IMR-90 (cell line): ENCODE measurements at regions not wholly inside any gene's neighbourhood (a gene's known extent, or its start where the extent isn't known, plus 50 kb on each side); places are given as distances from the start of the nearest gene placed in this dataset.

Experiments used
- ATAC-seq: fragments of 200-7000 bp; cut with Tn5 transposase; 2 replicates; pipeline ENCODE4 v1.9.1; 2020; ENCODE audit warnings: low read depth, mild to moderate bottlenecking, moderate library complexity
- BruUV-seq: library from RNA; stranded (reverse); fragments of 400-500 nt; replicated peaks from 2 replicates; lab custom pipeline; 2021; lab: Mats Ljungman, UMichigan
- CTCF ChIA-PET: fragments of 300-600 bp; formaldehyde crosslinking; extraction: SDS; loops from one replicate; lab custom pipeline; 2021; ENCODE audit warnings: antibody characterized with exemption; lab: Yijun Ruan, JAX
- POLR2A ChIA-PET: fragments of 300-600 bp; sonication (Branson Sonifier 250); formaldehyde crosslinking; loops from one replicate; lab custom pipeline; 2022; ENCODE audit warnings: antibody characterized with exemption; ENCODE audit not compliant: unreplicated experiment; lab: Charles Lee
- DNase-seq: peaks from one replicate; pipeline ENCODE4 v3.0.0; 2013
- H2AFZ ChIP-seq: replicated peaks from 2 replicates; pipeline ENCODE3; 2013; ENCODE audit warnings: low read length, mild to moderate bottlenecking; ENCODE audit not compliant: poor library complexity
- H2AK5ac ChIP-seq: 2 replicates; pipeline ENCODE4 v1.6.1; 2013; ENCODE audit warnings: low read depth, low read length, inconsistent platforms
- H2AK9ac ChIP-seq: replicated peaks from 2 replicates; pipeline ENCODE3; 2013; ENCODE audit warnings: mild to moderate bottlenecking, low read depth, low read length, moderate library complexity; ENCODE audit not compliant: poor library complexity
- H2BK120ac ChIP-seq: 2 replicates; pipeline ENCODE4 v1.6.1; 2013; ENCODE audit warnings: low read depth, low read length, inconsistent platforms
- H2BK15ac ChIP-seq: 3 replicates; pipeline ENCODE4 v1.6.1; 2013; ENCODE audit warnings: low read depth, low read length, inconsistent platforms
- H2BK20ac ChIP-seq: 2 replicates; pipeline ENCODE4 v1.6.1; 2013; ENCODE audit warnings: low read depth, mild to moderate bottlenecking, inconsistent platforms, low read length, moderate library complexity
- H2BK5ac ChIP-seq: 2 replicates; pipeline ENCODE4 v1.6.1; 2013; ENCODE audit warnings: mild to moderate bottlenecking, low read depth, low read length, inconsistent platforms; ENCODE audit not compliant: poor library complexity, severe bottlenecking
- H3K14ac ChIP-seq: replicated peaks from 2 replicates; pipeline ENCODE4 v1.6.1; 2013; ENCODE audit warnings: low read depth, low read length, inconsistent platforms
- H3K18ac ChIP-seq: 2 replicates; pipeline ENCODE4 v1.6.1; 2013; ENCODE audit warnings: low read depth, low read length, control low read depth
- H3K23ac ChIP-seq: 2 replicates; pipeline ENCODE4 v1.6.1; 2013; ENCODE audit warnings: low read depth, low read length, inconsistent platforms
- H3K27ac ChIP-seq: 2 replicates; pipeline ENCODE4 v1.5.1; 2013; ENCODE audit warnings: mild to moderate bottlenecking, control low read depth, low read length; ENCODE audit not compliant: insufficient read depth
- H3K27me3 ChIP-seq: 2 replicates; pipeline ENCODE4 v1.6.1; 2013; ENCODE audit warnings: low read length; ENCODE audit not compliant: control insufficient read depth, insufficient read depth
- H3K36me3 ChIP-seq: 2 replicates; pipeline ENCODE4 v1.6.1; 2013; ENCODE audit warnings: low read length, mixed read lengths; ENCODE audit not compliant: control insufficient read depth, insufficient read depth
- H3K4ac ChIP-seq: 2 replicates; pipeline ENCODE4 v1.6.1; 2013; ENCODE audit warnings: low read depth, low read length, inconsistent platforms
- H3K4me1 ChIP-seq: 2 replicates; pipeline ENCODE4 v1.6.1; 2013; ENCODE audit warnings: low read length, mixed read lengths; ENCODE audit not compliant: control insufficient read depth, insufficient read depth
- H3K4me2 ChIP-seq: 2 replicates; pipeline ENCODE4 v1.6.1; 2013; ENCODE audit warnings: low read depth, mild to moderate bottlenecking, control low read depth, low read length, moderate library complexity
- H3K4me3 ChIP-seq: 2 replicates; pipeline ENCODE4 v1.5.1; 2013; ENCODE audit warnings: low read depth, mild to moderate bottlenecking, control low read depth, low read length, moderate library complexity; ENCODE audit not compliant: insufficient read depth
- H3K56ac ChIP-seq: 2 replicates; pipeline ENCODE4 v1.6.1; 2013; ENCODE audit warnings: low read length, inconsistent platforms; ENCODE audit not compliant: insufficient read depth; ENCODE audit errors: extremely low read depth
- H3K79me1 ChIP-seq, 2 experiments: 2 replicates each; pipeline ENCODE4 v1.6.1; 2013; ENCODE audit warnings: low read length in 2 of 2, inconsistent platforms in 1 of 2, low read depth in 1 of 2
- H3K9ac ChIP-seq: 2 replicates; pipeline ENCODE4 v1.6.1; 2013; ENCODE audit warnings: low read depth, low read length, control low read depth
- H3K9me1 ChIP-seq: 2 replicates; pipeline ENCODE4 v1.6.1; 2013; ENCODE audit warnings: low read length, inconsistent platforms; ENCODE audit not compliant: insufficient read depth
- H3K9me3 ChIP-seq: 2 replicates; pipeline ENCODE4 v1.6.1; 2013; ENCODE audit warnings: low read length; ENCODE audit not compliant: control insufficient read depth, insufficient read depth
- H4K20me1 ChIP-seq: 2 replicates; pipeline ENCODE4 v1.6.1; 2013; ENCODE audit warnings: low read length, inconsistent platforms; ENCODE audit not compliant: insufficient read depth
- H4K5ac ChIP-seq: 2 replicates; pipeline ENCODE4 v1.6.1; 2013; ENCODE audit warnings: mild to moderate bottlenecking, low read depth, low read length, control low read depth
- H4K8ac ChIP-seq, 2 experiments: 2 replicates each; pipeline ENCODE4 v1.6.1; 2013; ENCODE audit warnings: low read depth in 2 of 2, low read length in 2 of 2, control low read depth in 1 of 2, inconsistent platforms in 1 of 2
- H4K91ac ChIP-seq: 2 replicates; pipeline ENCODE4 v1.6.1; 2013; ENCODE audit warnings: low read depth, low read length, inconsistent platforms; ENCODE audit not compliant: insufficient read depth
- BHLHE40 ChIP-seq: fragments of 150-350 bp; IDR thresholded peaks from 2 replicates; pipeline ENCODE4 v1.6.1; 2016; ENCODE audit warnings: mild to moderate bottlenecking, low read depth, low read length
- CEBPB ChIP-seq: IDR thresholded peaks from 2 replicates; pipeline ENCODE4 v1.6.1; 2012; ENCODE audit warnings: low read depth, low read length, improper control_type of control experiment
- CHD1 ChIP-seq: IDR thresholded peaks from 2 replicates; pipeline ENCODE4 v1.6.1; 2012; ENCODE audit warnings: low read depth, low read length, improper control_type of control experiment
- FOS ChIP-seq: fragments of 150-350 bp; IDR thresholded peaks from 2 replicates; pipeline ENCODE4 v1.6.1; 2016; ENCODE audit warnings: low read depth, low read length
- MAFK ChIP-seq: IDR thresholded peaks from 2 replicates; pipeline ENCODE4 v1.6.1; 2012; ENCODE audit warnings: low read depth, low read length, improper control_type of control experiment
- MAZ ChIP-seq: IDR thresholded peaks from 2 replicates; pipeline ENCODE4 v1.6.1; 2012; ENCODE audit warnings: low read depth, mild to moderate bottlenecking, low read length, improper control_type of control experiment, moderate library complexity, borderline replicate concordance
- MXI1 ChIP-seq: IDR thresholded peaks from 2 replicates; pipeline ENCODE4 v1.6.1; 2012; ENCODE audit warnings: low read depth, mild to moderate bottlenecking, low read length, moderate library complexity, borderline replicate concordance
- NFE2L2 ChIP-seq: fragments of 150-350 bp; IDR thresholded peaks from 2 replicates; pipeline ENCODE4 v1.6.1; 2016; ENCODE audit warnings: low read depth, mild to moderate bottlenecking, low read length
- POLR2A ChIP-seq: IDR thresholded peaks from 2 replicates; pipeline ENCODE4 v1.6.1; 2012; ENCODE audit warnings: mild to moderate bottlenecking, low read depth, low read length
- RAD21 ChIP-seq: IDR thresholded peaks from 2 replicates; pipeline ENCODE4 v1.6.1; 2012; ENCODE audit warnings: low read length, improper control_type of control experiment
- RCOR1 ChIP-seq: IDR thresholded peaks from 2 replicates; pipeline ENCODE4 v1.6.1; 2012; ENCODE audit warnings: mild to moderate bottlenecking, low read length, improper control_type of control experiment; ENCODE audit not compliant: insufficient replicate concordance
- RFX5 ChIP-seq: IDR thresholded peaks from 2 replicates; pipeline ENCODE4 v1.8.0; 2012; ENCODE audit warnings: low read depth, mild to moderate bottlenecking, low read length, moderate library complexity
- SMC3 ChIP-seq: fragments of 150-350 bp; IDR thresholded peaks from 2 replicates; pipeline ENCODE4 v1.6.1; 2016; ENCODE audit warnings: low read depth, mild to moderate bottlenecking, antibody characterized with exemption, low read length, moderate library complexity
- WGBS, 2 experiments: methylation state at CpG; one replicate each; pipeline versions ENCODE4 v1.1.5 to v1.1.7; 2013; ENCODE audit warnings: missing lambda C conversion rate in 2 of 2; ENCODE audit not compliant: insufficient read length in 1 of 2; ENCODE audit errors: extremely low coverage in 2 of 2; 5-methylcytosine and 5-hydroxymethylcytosine counted together
- dilution Hi-C: fragments of 300-500 bp; cut with HindIII; formaldehyde crosslinking; loops from one replicate; pipeline ENCODE4 v1.14.3; 2018; ENCODE audit warnings: low sequenced_read_pairs; ENCODE audit not compliant: unreplicated experiment
- in situ Hi-C: fragments of 300-500 bp; cut with MboI; formaldehyde crosslinking; loops from 3 replicates; pipeline ENCODE4 v1.14.3; 2019; ENCODE audit warnings: low sequenced_read_pairs, inconsistent platforms, mixed read lengths
- intact Hi-C: fragments of 100-400 bp; cut with micrococcal nuclease; formaldehyde crosslinking; loops from 2 replicates; pipeline ENCODE4 v1.10.0; 2022
- TF ChIP-seq, protein P1 (sequence below): fragments of 150-350 bp; IDR thresholded peaks from 2 replicates; pipeline ENCODE4 v1.6.1; 2016; ENCODE audit warnings: low read depth, mild to moderate bottlenecking, low read length, moderate library complexity, borderline replicate concordance
- TF ChIP-seq, protein P2 (sequence below): fragments of 150-350 bp; IDR thresholded peaks from 2 replicates; pipeline ENCODE4 v1.6.1; 2017; ENCODE audit warnings: mild to moderate bottlenecking, antibody characterized with exemption, low read length, low read depth
- TF ChIP-seq, protein P3 (sequence below): conservative IDR thresholded peaks from 2 replicates; pipeline ENCODE4 v1.5.1; 2012; ENCODE audit warnings: mild to moderate bottlenecking, low read depth, low read length, improper control_type of control experiment

DNA sequence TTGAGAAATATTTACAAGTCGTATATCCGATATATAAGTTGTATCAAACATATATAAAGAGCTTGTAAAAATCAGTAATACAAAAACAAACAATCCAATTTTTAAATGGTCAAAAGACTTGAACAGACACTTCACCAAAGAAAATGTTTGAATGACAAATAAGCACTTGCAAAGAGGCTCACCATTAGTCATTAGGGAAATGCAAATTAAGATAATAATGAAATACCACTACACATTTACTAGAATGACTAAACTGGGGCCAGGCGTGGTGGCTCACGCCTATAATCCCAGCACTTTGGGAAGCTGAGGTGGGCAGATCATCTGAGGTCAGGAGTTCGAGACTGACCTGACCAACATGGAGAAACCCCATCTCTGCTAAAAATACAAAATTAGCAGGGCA lies 134.6 kb upstream of the HAND1 start:
- ATAC-seq: no peak
- no peak overlapping the region for H3K23ac ChIP-seq
- dilution Hi-C loops: no loop called here
- no peak overlapping the region for H2BK15ac ChIP-seq
- ChIA-PET POLR2A (no interaction called here), CTCF (interaction anchor here (0.6 to 0.9 kb wide), 2 partner anchors 13 to 109 kb away, joined by 3 to 4 read pairs; no protein-coding TSS in a partner anchor)
- H2BK120ac ChIP-seq: no peak overlapping the region
- no peak overlapping the region for H2BK5ac ChIP-seq
- BruUV-seq: no TSS peak
- H3K4me3 ChIP-seq: no peak overlapping the region
- H4K5ac ChIP-seq: no peak overlapping the region
- H2BK20ac ChIP-seq: no peak overlapping the region
- H3K18ac ChIP-seq: no peak overlapping the region
- H3K9me3 ChIP-seq: no peaks in the 10 kb centered on the region
- H3K27ac ChIP-seq: no peak overlapping the region
- no peak overlapping the region for H3K4me2 ChIP-seq
- no peak for DNase-seq
- in situ Hi-C loops: loop anchor here (10.0 kb wide), 1 partner anchor 538 kb away; no protein-coding TSS in a partner anchor
- H3K4ac ChIP-seq: no peak overlapping the region
- no peaks in the 10 kb centered on the region for H3K36me3 ChIP-seq
- H2AFZ ChIP-seq: no peak overlapping the region
- no peak overlapping the region for H4K8ac ChIP-seq
- no peaks in the 10 kb centered on the region for H4K20me1 ChIP-seq
- no peaks in the 10 kb centered on the region for H3K9me1 ChIP-seq
- H4K91ac ChIP-seq: no peak overlapping the region
- H3K14ac ChIP-seq: no peak overlapping the region
- no peaks in the 10 kb centered on the region for H3K79me1 ChIP-seq
- intact Hi-C loops: no loop called here
- no peak for TF ChIP-seq POLR2A
- no peak for TF ChIP-seq MAFK
- no peak for TF ChIP-seq SMC3
- no peak for TF ChIP-seq NFE2L2
- TF ChIP-seq RAD21: no peak
- TF ChIP-seq MXI1: no peak
- no peak for TF ChIP-seq RFX5
- TF ChIP-seq, protein P1, sequence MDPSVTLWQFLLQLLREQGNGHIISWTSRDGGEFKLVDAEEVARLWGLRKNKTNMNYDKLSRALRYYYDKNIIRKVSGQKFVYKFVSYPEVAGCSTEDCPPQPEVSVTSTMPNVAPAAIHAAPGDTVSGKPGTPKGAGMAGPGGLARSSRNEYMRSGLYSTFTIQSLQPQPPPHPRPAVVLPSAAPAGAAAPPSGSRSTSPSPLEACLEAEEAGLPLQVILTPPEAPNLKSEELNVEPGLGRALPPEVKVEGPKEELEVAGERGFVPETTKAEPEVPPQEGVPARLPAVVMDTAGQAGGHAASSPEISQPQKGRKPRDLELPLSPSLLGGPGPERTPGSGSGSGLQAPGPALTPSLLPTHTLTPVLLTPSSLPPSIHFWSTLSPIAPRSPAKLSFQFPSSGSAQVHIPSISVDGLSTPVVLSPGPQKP: no peak
- no peak for TF ChIP-seq BHLHE40
- no peak for TF ChIP-seq CHD1
- TF ChIP-seq, protein P2, sequence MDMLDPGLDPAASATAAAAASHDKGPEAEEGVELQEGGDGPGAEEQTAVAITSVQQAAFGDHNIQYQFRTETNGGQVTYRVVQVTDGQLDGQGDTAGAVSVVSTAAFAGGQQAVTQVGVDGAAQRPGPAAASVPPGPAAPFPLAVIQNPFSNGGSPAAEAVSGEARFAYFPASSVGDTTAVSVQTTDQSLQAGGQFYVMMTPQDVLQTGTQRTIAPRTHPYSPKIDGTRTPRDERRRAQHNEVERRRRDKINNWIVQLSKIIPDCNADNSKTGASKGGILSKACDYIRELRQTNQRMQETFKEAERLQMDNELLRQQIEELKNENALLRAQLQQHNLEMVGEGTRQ: no peak
- TF ChIP-seq FOS: no peak
- TF ChIP-seq, protein P3, sequence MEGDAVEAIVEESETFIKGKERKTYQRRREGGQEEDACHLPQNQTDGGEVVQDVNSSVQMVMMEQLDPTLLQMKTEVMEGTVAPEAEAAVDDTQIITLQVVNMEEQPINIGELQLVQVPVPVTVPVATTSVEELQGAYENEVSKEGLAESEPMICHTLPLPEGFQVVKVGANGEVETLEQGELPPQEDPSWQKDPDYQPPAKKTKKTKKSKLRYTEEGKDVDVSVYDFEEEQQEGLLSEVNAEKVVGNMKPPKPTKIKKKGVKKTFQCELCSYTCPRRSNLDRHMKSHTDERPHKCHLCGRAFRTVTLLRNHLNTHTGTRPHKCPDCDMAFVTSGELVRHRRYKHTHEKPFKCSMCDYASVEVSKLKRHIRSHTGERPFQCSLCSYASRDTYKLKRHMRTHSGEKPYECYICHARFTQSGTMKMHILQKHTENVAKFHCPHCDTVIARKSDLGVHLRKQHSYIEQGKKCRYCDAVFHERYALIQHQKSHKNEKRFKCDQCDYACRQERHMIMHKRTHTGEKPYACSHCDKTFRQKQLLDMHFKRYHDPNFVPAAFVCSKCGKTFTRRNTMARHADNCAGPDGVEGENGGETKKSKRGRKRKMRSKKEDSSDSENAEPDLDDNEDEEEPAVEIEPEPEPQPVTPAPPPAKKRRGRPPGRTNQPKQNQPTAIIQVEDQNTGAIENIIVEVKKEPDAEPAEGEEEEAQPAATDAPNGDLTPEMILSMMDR: no peak
- TF ChIP-seq MAZ: no peak
- no peak for TF ChIP-seq CEBPB
- no peak for TF ChIP-seq RCOR1
- no peak overlapping the region for H3K9ac ChIP-seq
- peaks cover 3% of the 10 kb centered on the region; the same call in 1 of the 2 replicates for H3K4me1 ChIP-seq
- no peak overlapping the region for H2AK5ac ChIP-seq
- no peak overlapping the region for H2AK9ac ChIP-seq
- WGBS, 2 experiments: no CpG with 5 or more reads among the region's 5 CpGs
- H3K56ac ChIP-seq: no peak overlapping the region
- peaks cover 50% of the 10 kb centered on the region for H3K27me3 ChIP-seq
